ENCODE measurements at regions not wholly inside any gene's neighbourhood (a gene's known extent, or its start where the extent isn't known, plus 50 kb on each side); places are given as distances from the start of the nearest gene placed in this dataset.

DNA sequence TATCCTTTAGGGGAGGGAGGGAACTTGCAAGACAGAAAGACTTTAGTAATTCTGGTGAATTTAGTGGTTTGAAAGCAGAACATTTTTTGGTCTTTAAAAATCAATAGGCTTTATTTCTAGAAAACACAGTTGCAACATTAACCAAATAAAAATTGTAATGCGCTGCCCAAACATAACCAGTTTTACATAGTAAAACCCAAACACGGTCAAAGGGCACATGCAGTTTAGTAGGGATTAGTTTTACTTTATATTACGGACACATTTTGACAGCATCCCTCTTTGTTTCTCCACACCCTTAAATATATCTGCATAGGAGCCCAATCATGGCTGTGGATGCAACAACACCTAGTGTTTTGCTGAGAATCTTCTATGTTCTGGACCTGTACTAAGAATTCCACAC is 156.7 kb downstream of the NR2F2 start:
- no peak overlapping the region for H2AFZ ChIP-seq (replicated peaks; ENCODE audit: low read length, poor library complexity)
- H2BK15ac ChIP-seq (ENCODE audit: low read depth, low read length) = no peak overlapping the region
- no peak overlapping the region for H3K4me3 ChIP-seq (ENCODE audit: insufficient read depth, low read depth, low read length)
- no CpG with 5 or more reads among the region's 3 CpGs for WGBS, 2 experiments (ENCODE audit: extremely low coverage in 2 of 2, insufficient read length in 1 of 2)
- H3K56ac ChIP-seq (ENCODE audit: extremely low read depth, insufficient read depth, low read length) = no peak overlapping the region
- no peak overlapping the region for H2AK9ac ChIP-seq (replicated peaks; ENCODE audit: low read depth, low read length, poor library complexity)
- in situ Hi-C loops (cut with MboI; ENCODE audit: low sequenced_read_pairs) (no loop called here), intact Hi-C loops (cut with micrococcal nuclease) (no loop called here), dilution Hi-C loops (cut with HindIII; ENCODE audit: low sequenced_read_pairs, unreplicated experiment) (no loop called here)
- no peak overlapping the region for H3K9ac ChIP-seq (ENCODE audit: low read depth, low read length)
- TF ChIP-seq RFX5 (IDR thresholded peaks at IDR 0.05; ENCODE audit: low read depth, low read length) (no peak), MAFK (IDR thresholded peaks at IDR 0.05; ENCODE audit: low read depth, low read length) (no peak), MXI1 (IDR thresholded peaks at IDR 0.05; ENCODE audit: borderline replicate concordance, low read depth, low read length) (no peak), RAD21 (IDR thresholded peaks at IDR 0.05; ENCODE audit: low read length) (no peak), SMC3 (IDR thresholded peaks at IDR 0.05; ENCODE audit: low read depth, low read length) (no peak), CHD1 (IDR thresholded peaks at IDR 0.05; ENCODE audit: low read depth, low read length) (no peak), FOS (IDR thresholded peaks at IDR 0.05; ENCODE audit: low read depth, low read length) (no peak), NFE2L2 (IDR thresholded peaks at IDR 0.05; ENCODE audit: low read depth, low read length) (no peak), MAZ (IDR thresholded peaks at IDR 0.05; ENCODE audit: borderline replicate concordance, low read depth, low read length) (no peak), RCOR1 (IDR thresholded peaks at IDR 0.05; ENCODE audit: insufficient replicate concordance, low read length) (no peak), POLR2A (IDR thresholded peaks at IDR 0.05; ENCODE audit: low read depth, low read length) (no peak), CEBPB (IDR thresholded peaks at IDR 0.05; ENCODE audit: low read depth, low read length) (no peak), BHLHE40 (IDR thresholded peaks at IDR 0.05; ENCODE audit: low read depth, low read length) (no peak)
- TF ChIP-seq, protein P1, sequence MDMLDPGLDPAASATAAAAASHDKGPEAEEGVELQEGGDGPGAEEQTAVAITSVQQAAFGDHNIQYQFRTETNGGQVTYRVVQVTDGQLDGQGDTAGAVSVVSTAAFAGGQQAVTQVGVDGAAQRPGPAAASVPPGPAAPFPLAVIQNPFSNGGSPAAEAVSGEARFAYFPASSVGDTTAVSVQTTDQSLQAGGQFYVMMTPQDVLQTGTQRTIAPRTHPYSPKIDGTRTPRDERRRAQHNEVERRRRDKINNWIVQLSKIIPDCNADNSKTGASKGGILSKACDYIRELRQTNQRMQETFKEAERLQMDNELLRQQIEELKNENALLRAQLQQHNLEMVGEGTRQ (IDR thresholded peaks at IDR 0.05; ENCODE audit: low read depth, low read length) = no peak
- TF ChIP-seq, protein P2, sequence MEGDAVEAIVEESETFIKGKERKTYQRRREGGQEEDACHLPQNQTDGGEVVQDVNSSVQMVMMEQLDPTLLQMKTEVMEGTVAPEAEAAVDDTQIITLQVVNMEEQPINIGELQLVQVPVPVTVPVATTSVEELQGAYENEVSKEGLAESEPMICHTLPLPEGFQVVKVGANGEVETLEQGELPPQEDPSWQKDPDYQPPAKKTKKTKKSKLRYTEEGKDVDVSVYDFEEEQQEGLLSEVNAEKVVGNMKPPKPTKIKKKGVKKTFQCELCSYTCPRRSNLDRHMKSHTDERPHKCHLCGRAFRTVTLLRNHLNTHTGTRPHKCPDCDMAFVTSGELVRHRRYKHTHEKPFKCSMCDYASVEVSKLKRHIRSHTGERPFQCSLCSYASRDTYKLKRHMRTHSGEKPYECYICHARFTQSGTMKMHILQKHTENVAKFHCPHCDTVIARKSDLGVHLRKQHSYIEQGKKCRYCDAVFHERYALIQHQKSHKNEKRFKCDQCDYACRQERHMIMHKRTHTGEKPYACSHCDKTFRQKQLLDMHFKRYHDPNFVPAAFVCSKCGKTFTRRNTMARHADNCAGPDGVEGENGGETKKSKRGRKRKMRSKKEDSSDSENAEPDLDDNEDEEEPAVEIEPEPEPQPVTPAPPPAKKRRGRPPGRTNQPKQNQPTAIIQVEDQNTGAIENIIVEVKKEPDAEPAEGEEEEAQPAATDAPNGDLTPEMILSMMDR (conservative IDR thresholded peaks at IDR 0.05; ENCODE audit: low read depth, low read length) = no peak
- TF ChIP-seq, protein P3, sequence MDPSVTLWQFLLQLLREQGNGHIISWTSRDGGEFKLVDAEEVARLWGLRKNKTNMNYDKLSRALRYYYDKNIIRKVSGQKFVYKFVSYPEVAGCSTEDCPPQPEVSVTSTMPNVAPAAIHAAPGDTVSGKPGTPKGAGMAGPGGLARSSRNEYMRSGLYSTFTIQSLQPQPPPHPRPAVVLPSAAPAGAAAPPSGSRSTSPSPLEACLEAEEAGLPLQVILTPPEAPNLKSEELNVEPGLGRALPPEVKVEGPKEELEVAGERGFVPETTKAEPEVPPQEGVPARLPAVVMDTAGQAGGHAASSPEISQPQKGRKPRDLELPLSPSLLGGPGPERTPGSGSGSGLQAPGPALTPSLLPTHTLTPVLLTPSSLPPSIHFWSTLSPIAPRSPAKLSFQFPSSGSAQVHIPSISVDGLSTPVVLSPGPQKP (IDR thresholded peaks at IDR 0.05; ENCODE audit: borderline replicate concordance, low read depth, low read length) = no peak
- no peak overlapping the region for H2AK5ac ChIP-seq (ENCODE audit: low read depth, low read length)
- no peak overlapping the region for H3K14ac ChIP-seq (replicated peaks; ENCODE audit: low read depth, low read length)
- ChIA-PET POLR2A (ENCODE audit: unreplicated experiment) (no interaction called here), CTCF (no interaction called here)
- H3K4ac ChIP-seq (ENCODE audit: low read depth, low read length) = no peak overlapping the region
- BruUV-seq (replicated peaks) = no TSS peak
- H3K27me3 ChIP-seq (ENCODE audit: control insufficient read depth, insufficient read depth, low read length) = no peaks in the 10 kb centered on the region
- no peak overlapping the region for H3K27ac ChIP-seq (ENCODE audit: insufficient read depth, low read length)
- H3K36me3 ChIP-seq (ENCODE audit: control insufficient read depth, insufficient read depth, low read length) = no peaks in the 10 kb centered on the region
- no peak overlapping the region for H2BK120ac ChIP-seq (ENCODE audit: low read depth, low read length)
- H3K4me2 ChIP-seq (ENCODE audit: low read depth, low read length) = no peak overlapping the region
- H3K9me1 ChIP-seq (ENCODE audit: insufficient read depth, low read length) = no peaks in the 10 kb centered on the region
- H2BK20ac ChIP-seq (ENCODE audit: low read depth, low read length) = no peak overlapping the region
- no peak overlapping the region for H4K8ac ChIP-seq (ENCODE audit: low read depth in 2 of 2, low read length in 2 of 2)
- no peaks in the 10 kb centered on the region for H3K4me1 ChIP-seq (ENCODE audit: control insufficient read depth, insufficient read depth, low read length)
- no peak overlapping the region for H3K23ac ChIP-seq (ENCODE audit: low read depth, low read length)
- DNase-seq (no peak), ATAC-seq (ENCODE audit: low read depth) (no peak)
- H3K9me3 ChIP-seq (ENCODE audit: control insufficient read depth, insufficient read depth, low read length) = no peaks in the 10 kb centered on the region
- H3K79me1 ChIP-seq (ENCODE audit: low read depth in 1 of 2, low read length in 2 of 2) = no peaks in the 10 kb centered on the region
- no peak overlapping the region for H4K5ac ChIP-seq (ENCODE audit: low read depth, low read length)
- H4K91ac ChIP-seq (ENCODE audit: insufficient read depth, low read depth, low read length) = no peak overlapping the region
- no peak overlapping the region for H3K18ac ChIP-seq (ENCODE audit: low read depth, low read length)
- no peak overlapping the region for H2BK5ac ChIP-seq (ENCODE audit: low read depth, low read length, poor library complexity, severe bottlenecking)
- no peaks in the 10 kb centered on the region for H4K20me1 ChIP-seq (ENCODE audit: insufficient read depth, low read length)

All from IMR-90 (cell line).